Testis (tissue), 2 donors: ENCODE measurements at regions not wholly inside any gene's neighbourhood (a gene's known extent, or its start where the extent isn't known, plus 50 kb on each side); places are given as distances from the start of the nearest gene placed in this dataset.

Source experiments
- POLR2A ChIP-seq: fragments of 450-650 bp; IDR thresholded peaks from one replicate; pipeline ENCODE4 v1.6.1; 2017; ENCODE audit warnings: antibody characterized with exemption, mild to moderate bottlenecking, moderate library complexity
- TF ChIP-seq, protein P1 (sequence below), 3 experiments: fragments of 450-650 bp in 2 of 3; fragments of 200-600 bp in 1 of 3; sonication (generic) in 1 of 3; IDR thresholded peaks; one replicate each; pipeline ENCODE4 v1.5.1; 2016 to 2019; ENCODE audit warnings: antibody characterized with exemption in 3 of 3, mild to moderate bottlenecking in 2 of 3, moderate library complexity in 1 of 3

DNA sequence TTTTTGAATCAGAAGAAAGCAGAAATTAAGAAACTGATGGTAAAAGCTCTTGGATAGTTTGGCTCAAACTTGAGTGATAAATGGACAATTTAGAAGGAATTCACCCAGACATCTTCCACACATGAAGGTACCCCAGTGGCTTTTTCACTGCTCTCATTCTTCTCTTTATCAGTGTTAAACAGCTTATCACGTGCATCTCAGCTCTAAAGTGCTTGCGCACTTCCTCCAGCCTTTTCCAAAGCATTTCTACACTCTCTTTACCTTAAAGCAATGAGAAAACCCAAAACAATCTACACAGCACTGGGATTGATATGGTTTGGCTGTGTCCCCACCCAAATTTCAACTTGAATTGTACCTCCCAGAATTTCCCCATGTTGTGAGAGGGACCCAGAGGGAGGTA, 509.1 kb upstream of the FAT1 start:
- no peak for TF ChIP-seq POLR2A
- TF ChIP-seq, protein P1, sequence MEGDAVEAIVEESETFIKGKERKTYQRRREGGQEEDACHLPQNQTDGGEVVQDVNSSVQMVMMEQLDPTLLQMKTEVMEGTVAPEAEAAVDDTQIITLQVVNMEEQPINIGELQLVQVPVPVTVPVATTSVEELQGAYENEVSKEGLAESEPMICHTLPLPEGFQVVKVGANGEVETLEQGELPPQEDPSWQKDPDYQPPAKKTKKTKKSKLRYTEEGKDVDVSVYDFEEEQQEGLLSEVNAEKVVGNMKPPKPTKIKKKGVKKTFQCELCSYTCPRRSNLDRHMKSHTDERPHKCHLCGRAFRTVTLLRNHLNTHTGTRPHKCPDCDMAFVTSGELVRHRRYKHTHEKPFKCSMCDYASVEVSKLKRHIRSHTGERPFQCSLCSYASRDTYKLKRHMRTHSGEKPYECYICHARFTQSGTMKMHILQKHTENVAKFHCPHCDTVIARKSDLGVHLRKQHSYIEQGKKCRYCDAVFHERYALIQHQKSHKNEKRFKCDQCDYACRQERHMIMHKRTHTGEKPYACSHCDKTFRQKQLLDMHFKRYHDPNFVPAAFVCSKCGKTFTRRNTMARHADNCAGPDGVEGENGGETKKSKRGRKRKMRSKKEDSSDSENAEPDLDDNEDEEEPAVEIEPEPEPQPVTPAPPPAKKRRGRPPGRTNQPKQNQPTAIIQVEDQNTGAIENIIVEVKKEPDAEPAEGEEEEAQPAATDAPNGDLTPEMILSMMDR (IDR thresholded peaks at IDR 0.05), result no peak
